ENCODE measurements at regions not wholly inside any gene's neighbourhood (a gene's known extent, or its start where the extent isn't known, plus 50 kb on each side); places are given as distances from the start of the nearest gene placed in this dataset.
A peak's percentile ranks its signal among the peaks of the same experiment; 100 is the strongest.
"Not testable (repeated sequence)": the region's sequence is repeated elsewhere in the genome, so short reads cannot be mapped to it uniquely, and the experiment has no call there.

- TF ChIP-seq POLR2A (IDR thresholded peaks at IDR 0.05; ENCODE audit: low read depth) (no peak), POLR2AphosphoS5 (IDR thresholded peaks at IDR 0.05) (no peak), EP300 (IDR thresholded peaks at IDR 0.05) (no peak)
- TF ChIP-seq, protein P1, sequence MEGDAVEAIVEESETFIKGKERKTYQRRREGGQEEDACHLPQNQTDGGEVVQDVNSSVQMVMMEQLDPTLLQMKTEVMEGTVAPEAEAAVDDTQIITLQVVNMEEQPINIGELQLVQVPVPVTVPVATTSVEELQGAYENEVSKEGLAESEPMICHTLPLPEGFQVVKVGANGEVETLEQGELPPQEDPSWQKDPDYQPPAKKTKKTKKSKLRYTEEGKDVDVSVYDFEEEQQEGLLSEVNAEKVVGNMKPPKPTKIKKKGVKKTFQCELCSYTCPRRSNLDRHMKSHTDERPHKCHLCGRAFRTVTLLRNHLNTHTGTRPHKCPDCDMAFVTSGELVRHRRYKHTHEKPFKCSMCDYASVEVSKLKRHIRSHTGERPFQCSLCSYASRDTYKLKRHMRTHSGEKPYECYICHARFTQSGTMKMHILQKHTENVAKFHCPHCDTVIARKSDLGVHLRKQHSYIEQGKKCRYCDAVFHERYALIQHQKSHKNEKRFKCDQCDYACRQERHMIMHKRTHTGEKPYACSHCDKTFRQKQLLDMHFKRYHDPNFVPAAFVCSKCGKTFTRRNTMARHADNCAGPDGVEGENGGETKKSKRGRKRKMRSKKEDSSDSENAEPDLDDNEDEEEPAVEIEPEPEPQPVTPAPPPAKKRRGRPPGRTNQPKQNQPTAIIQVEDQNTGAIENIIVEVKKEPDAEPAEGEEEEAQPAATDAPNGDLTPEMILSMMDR (IDR thresholded peaks at IDR 0.05) = no peak
- Histone ChIP-seq H3K27ac (replicated peaks in 1 of 4) (no peak overlapping the region), H3K4me3 (no peak overlapping the region), H3K36me3 (no peaks in the 10 kb centered on the region), H3K27me3 (no peaks in the 10 kb centered on the region), H3K4me1 (peaks cover 0 to 4% (median 1%) of the 10 kb centered on the region in 4 donors), H3K9me3 (no peaks in the 10 kb centered on the region)
- WGBS = 91% methylated on average over 8 of the region's 8 CpGs
- intact Hi-C loops (cut with DNase I) = no loop called here
- DNase-seq (ENCODE audit: extremely low spot score) = no peak
These were observed 90.5 kb upstream of the SNX9 start for GRCh38 chr6:157732416-157733161.

DNA sequence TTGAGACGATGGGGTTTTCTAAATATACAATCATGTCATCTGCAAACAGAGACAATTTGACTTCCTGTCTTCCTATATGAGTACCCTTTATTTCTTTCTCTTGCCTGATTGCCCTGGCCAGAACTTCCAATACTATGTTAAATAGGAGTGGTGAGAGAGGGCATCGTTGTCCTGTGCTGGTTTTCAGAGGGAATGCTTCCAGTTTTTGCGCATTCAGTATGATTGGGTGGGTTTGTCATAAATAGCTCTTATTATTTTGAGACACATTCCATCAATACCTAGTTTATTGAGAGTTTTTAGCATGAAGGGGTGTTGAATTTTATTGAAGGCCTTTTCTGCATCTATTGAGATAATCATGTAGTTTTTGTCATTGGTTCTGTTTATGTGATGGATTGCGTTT lies 86.5 kb upstream of the SNX9 start:
- intact Hi-C loops (cut with DNase I); H3K27me3 ChIP-seq; H3K9me3 ChIP-seq; H3K27ac ChIP-seq (replicated peaks in 1 of 4); H3K36me3 ChIP-seq; DNase-seq (ENCODE audit: extremely low spot score); H3K4me3 ChIP-seq; H3K4me1 ChIP-seq: not testable (repeated sequence)
- 88% methylated on average over 4 of the region's 4 CpGs for WGBS

- H3K4me3 ChIP-seq = no peak overlapping the region
- TF ChIP-seq POLR2AphosphoS5 (IDR thresholded peaks at IDR 0.05) (no peak), POLR2A (IDR thresholded peaks at IDR 0.05; ENCODE audit: low read depth) (no peak), EP300 (IDR thresholded peaks at IDR 0.05) (no peak)
- TF ChIP-seq, protein P1 (IDR thresholded peaks at IDR 0.05) = no peak
- intact Hi-C loops (cut with DNase I) = no loop called here
- no peaks in the 10 kb centered on the region for H3K36me3 ChIP-seq
- H3K27ac ChIP-seq (replicated peaks in 1 of 4) = peak overlapping the region in 3 of 4 donors; percentile 27 to 31 (median 31)
- 77% methylated on average over 10 of the region's 10 CpGs for WGBS
- H3K9me3 ChIP-seq = no peaks in the 10 kb centered on the region
- no peak for DNase-seq (ENCODE audit: extremely low spot score)
- peaks cover 6 to 13% (median 11%) of the 10 kb centered on the region in 4 donors for H3K4me1 ChIP-seq
- H3K27me3 ChIP-seq = no peaks in the 10 kb centered on the region
These were observed 81.6 kb upstream of the SNX9 start for GRCh38 chr6:157741321-157741947.

DNA sequence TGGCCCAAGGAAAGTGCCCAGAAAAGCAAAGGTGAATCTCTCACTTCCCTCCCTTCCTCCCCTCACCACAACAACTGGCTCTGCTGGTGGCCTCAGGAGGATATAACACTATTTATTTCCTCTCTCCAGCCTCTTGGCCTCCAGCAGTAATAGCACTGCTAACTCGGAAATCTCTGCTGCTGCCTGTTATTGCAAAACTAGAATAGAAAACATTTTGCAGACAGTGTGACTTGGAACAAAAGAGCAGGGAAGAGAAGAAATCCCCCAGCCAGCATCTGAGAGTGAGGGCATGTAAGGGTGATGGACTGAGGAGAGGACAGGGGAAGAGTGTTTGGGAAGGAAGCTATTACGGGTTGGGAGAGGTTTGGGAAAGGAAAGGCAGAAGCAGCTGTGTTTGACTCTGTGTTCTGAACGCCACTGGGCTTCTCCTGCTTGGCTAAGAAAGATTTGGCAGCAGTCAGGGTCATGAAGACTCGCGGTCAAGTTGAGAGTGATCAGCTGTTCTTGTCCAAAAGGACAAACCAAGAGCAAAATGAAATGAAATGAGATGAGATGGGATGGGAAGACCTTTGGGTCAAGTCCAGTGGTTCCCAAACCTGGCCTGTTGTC lies 81.0 kb upstream of the SNX9 start:
- TF ChIP-seq EP300 (IDR thresholded peaks at IDR 0.05) (no peak), POLR2AphosphoS5 (IDR thresholded peaks at IDR 0.05) (peak; percentile 31 to 33)
- no peaks in the 10 kb centered on the region for H3K27me3 ChIP-seq
- intact Hi-C loops (cut with DNase I) = no loop called here
- no peak for DNase-seq (ENCODE audit: extremely low spot score)
- no peaks in the 10 kb centered on the region for H3K9me3 ChIP-seq
- peak overlapping the region; percentile 27 to 40 (median 31) for H3K27ac ChIP-seq (replicated peaks in 1 of 4)
- no peaks in the 10 kb centered on the region for H3K36me3 ChIP-seq
- WGBS = 47% methylated on average over 5 of the region's 5 CpGs
- H3K4me1 ChIP-seq = peaks cover 6 to 13% (median 11%) of the 10 kb centered on the region in 4 donors
- no peak overlapping the region for H3K4me3 ChIP-seq

DNA sequence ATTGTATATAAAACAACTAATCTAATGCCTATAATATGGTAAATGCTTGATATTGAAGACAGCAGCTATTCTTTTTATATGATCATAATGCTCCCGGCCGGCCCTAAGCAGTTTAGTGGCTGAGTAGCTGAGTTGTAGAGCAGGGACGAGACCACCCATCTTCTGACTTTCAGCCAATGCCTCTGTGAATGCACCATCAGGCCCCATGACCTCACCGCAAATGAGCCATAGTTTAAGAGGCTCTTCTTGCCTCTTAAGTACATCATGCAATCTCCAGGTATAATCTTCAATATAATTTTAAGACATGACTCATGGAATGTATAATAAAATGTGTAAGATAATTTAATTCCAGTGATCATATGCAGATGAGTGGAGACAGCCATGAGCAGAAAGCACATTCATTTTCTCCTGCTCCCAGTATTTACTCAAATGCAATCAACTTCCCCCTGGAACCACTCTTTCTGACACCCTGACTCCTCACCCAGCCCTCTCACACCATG lies 78.9 kb upstream of the SNX9 start:
- H3K4me1 ChIP-seq = peaks cover 6 to 13% (median 11%) of the 10 kb centered on the region in 4 donors
- TF ChIP-seq POLR2A (IDR thresholded peaks at IDR 0.05; ENCODE audit: low read depth) = no peak
- no peak for TF ChIP-seq POLR2AphosphoS5 (IDR thresholded peaks at IDR 0.05)
- no peak for TF ChIP-seq EP300 (IDR thresholded peaks at IDR 0.05)
- TF ChIP-seq, protein P1 (IDR thresholded peaks at IDR 0.05) = no peak
- H3K27ac ChIP-seq (replicated peaks in 1 of 4) = no peak overlapping the region
- H3K36me3 ChIP-seq = no peaks in the 10 kb centered on the region
- no peak for DNase-seq (ENCODE audit: extremely low spot score)
- no peaks in the 10 kb centered on the region for H3K9me3 ChIP-seq
- intact Hi-C loops (cut with DNase I) = no loop called here
- 80% methylated on average over 4 of the region's 4 CpGs for WGBS
- H3K27me3 ChIP-seq = no peaks in the 10 kb centered on the region
- no peak overlapping the region for H3K4me3 ChIP-seq
